A673 (cell line): ENCODE measurements at regions not wholly inside any gene's neighbourhood (a gene's known extent, or its start where the extent isn't known, plus 50 kb on each side); places are given as distances from the start of the nearest gene placed in this dataset.

ENCODE experiments used
- BruUV-seq: library from RNA; stranded (reverse); fragments of 400-500 nt; replicated peaks from 2 replicates; lab custom pipeline; 2021; lab: Mats Ljungman, UMichigan
- CTCF ChIA-PET: fragments of 300-600 bp; sonication (Branson Sonifier 250); formaldehyde crosslinking; loops from one replicate; lab custom pipeline; 2022; ENCODE audit warnings: antibody characterized with exemption; lab: Charles Lee
- POLR2A ChIA-PET: fragments of 300-600 bp; sonication (Branson Sonifier 250); formaldehyde crosslinking; loops from one replicate; lab custom pipeline; 2022; ENCODE audit warnings: antibody characterized with exemption; ENCODE audit not compliant: low non-redundant PET; lab: Charles Lee
- DNase-seq: peaks from one replicate; pipeline ENCODE4 v3.0.0-alpha.2; 2015; ENCODE audit warnings: low spot score
- H3K27ac ChIP-seq: fragments of 200-600 bp; sonication (generic); 2 replicates; pipeline ENCODE4 v1.5.1; 2016; ENCODE audit warnings: mixed run types, low read depth, mild to moderate bottlenecking, mixed read lengths, antibody characterized with exemption, low read length; ENCODE audit not compliant: poor library complexity, severe bottlenecking
- H3K27me3 ChIP-seq: fragments of 200-600 bp; sonication (generic); replicated peaks from 2 replicates; pipeline ENCODE4 v1.6.1; 2017; ENCODE audit warnings: mixed run types, low read depth, mild to moderate bottlenecking, mixed read lengths, antibody characterized with exemption, low read length; ENCODE audit not compliant: insufficient read depth, poor library complexity
- H3K36me3 ChIP-seq: fragments of 200-600 bp; sonication (generic); 2 replicates; pipeline ENCODE4 v1.6.1; 2016; ENCODE audit warnings: mixed run types, mild to moderate bottlenecking, mixed read lengths, antibody characterized with exemption, low read length; ENCODE audit not compliant: insufficient read depth, poor library complexity, severe bottlenecking
- H3K4me1 ChIP-seq: fragments of 200-600 bp; sonication (generic); 2 replicates; pipeline ENCODE4 v1.6.1; 2017; ENCODE audit warnings: mixed run types, mild to moderate bottlenecking, mixed read lengths, antibody characterized with exemption, low read length; ENCODE audit not compliant: insufficient read depth, poor library complexity, severe bottlenecking
- H3K4me3 ChIP-seq: fragments of 200-600 bp; sonication (generic); 2 replicates; pipeline ENCODE4 v1.5.1; 2016; ENCODE audit warnings: low read depth, mixed run types, mild to moderate bottlenecking, mixed read lengths, low read length; ENCODE audit not compliant: poor library complexity, severe bottlenecking
- H3K9me3 ChIP-seq: fragments of 200-600 bp; sonication (generic); 2 replicates; pipeline ENCODE4 v1.6.1; 2016; ENCODE audit warnings: mixed run types, low read depth, mild to moderate bottlenecking, mixed read lengths, antibody characterized with exemption, low read length; ENCODE audit not compliant: poor library complexity, severe bottlenecking
- CTCF ChIP-seq: fragments of 300-800, 200-600 bp; sonication (generic); conservative IDR thresholded peaks from 2 replicates; pipeline ENCODE4 v1.5.1; 2017; ENCODE audit warnings: low read depth, mild to moderate bottlenecking, antibody characterized with exemption, low read length, moderate library complexity, mixed read lengths
- EZH2 ChIP-seq: fragments of 200-600 bp; sonication (generic); IDR thresholded peaks from 2 replicates; pipeline ENCODE4 v1.6.1; 2017; ENCODE audit warnings: borderline replicate concordance, low read depth, mild to moderate bottlenecking, mixed read lengths, antibody characterized with exemption, low read length; ENCODE audit not compliant: poor library complexity, severe bottlenecking
- intact Hi-C: fragments of 100-400 bp; cut with micrococcal nuclease; formaldehyde crosslinking; loops from one replicate; pipeline ENCODE4 v1.10.0; 2022; ENCODE audit not compliant: unreplicated experiment

GRCh38 chr2:181196401-181196800 lies 216.0 kb downstream of the UBE2E3 start:
- DNase-seq = no peak
- ChIA-PET CTCF (no interaction called here), POLR2A (no interaction called here)
- TF ChIP-seq CTCF = no peak
- no peak for TF ChIP-seq EZH2
- intact Hi-C loops = no loop called here
- Histone ChIP-seq H3K27ac (no peak overlapping the region), H3K9me3 (no peaks in the 10 kb centered on the region), H3K27me3 (no peaks in the 10 kb centered on the region), H3K4me3 (no peak overlapping the region), H3K4me1 (no peaks in the 10 kb centered on the region), H3K36me3 (no peaks in the 10 kb centered on the region)
- no TSS peak for BruUV-seq

- DNase-seq = no peak
- POLR2A ChIA-PET = no interaction called here
- Histone ChIP-seq H3K4me3 (no peak overlapping the region), H3K4me1 (no peaks in the 10 kb centered on the region), H3K27ac (no peak overlapping the region), H3K36me3 (no peaks in the 10 kb centered on the region), H3K9me3 (no peaks in the 10 kb centered on the region), H3K27me3 (no peaks in the 10 kb centered on the region)
- TF ChIP-seq EZH2 = no peak
- no peak for TF ChIP-seq CTCF
- CTCF ChIA-PET = no interaction called here
- BruUV-seq = no TSS peak
- intact Hi-C loops = no loop called here
Observed at GRCh38 chr2:181197140-181197760, 216.8 kb downstream of the UBE2E3 start.

GRCh38 chr2:181198183-181198864 lies 217.9 kb downstream of the UBE2E3 start:
- intact Hi-C loops = no loop called here
- TF ChIP-seq EZH2 (no peak), CTCF (no peak)
- Histone ChIP-seq H3K36me3 (no peaks in the 10 kb centered on the region), H3K9me3 (no peaks in the 10 kb centered on the region), H3K4me3 (no peak overlapping the region), H3K27ac (no peak overlapping the region), H3K27me3 (no peaks in the 10 kb centered on the region), H3K4me1 (no peaks in the 10 kb centered on the region)
- POLR2A ChIA-PET = no interaction called here
- CTCF ChIA-PET = no interaction called here
- peak; percentile 44 for DNase-seq
- no TSS peak for BruUV-seq
